GM21367 (cell line): ENCODE measurements at regions not wholly inside any gene's neighbourhood (a gene's known extent, or its start where the extent isn't known, plus 50 kb on each side); places are given as distances from the start of the nearest gene placed in this dataset.

Experiments used
- ATAC-seq: cut with Tn5 transposase; IDR thresholded peaks from one replicate; pipeline ENCODE4 v1.9.1; 2021; ENCODE audit not compliant: unreplicated experiment

DNA sequence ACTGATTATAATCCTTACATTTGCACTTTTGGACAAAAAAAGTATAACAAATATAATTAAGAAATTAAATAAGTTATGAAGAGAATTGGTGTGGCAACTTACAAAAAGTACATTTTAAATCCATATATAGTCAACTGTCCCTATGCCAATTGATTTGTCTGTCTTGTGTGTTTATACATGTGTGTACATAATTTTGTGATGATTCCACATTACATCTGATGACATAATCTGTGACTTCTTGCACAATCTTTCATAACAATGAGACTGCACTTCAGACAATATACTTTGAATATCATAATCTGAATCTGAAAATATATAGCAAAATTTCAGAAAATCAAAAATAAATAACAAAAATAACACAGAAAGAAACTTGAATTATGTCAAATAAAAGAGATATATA, 953.4 kb downstream of the FAT4 start:
- ATAC-seq: no peak

GRCh38 chr4:126269106-126269505, 954.4 kb downstream of the FAT4 start:
- ATAC-seq: no peak

- ATAC-seq: no peak
Observed at GRCh38 chr4:126271292-126271691, 956.5 kb downstream of the FAT4 start.

DNA sequence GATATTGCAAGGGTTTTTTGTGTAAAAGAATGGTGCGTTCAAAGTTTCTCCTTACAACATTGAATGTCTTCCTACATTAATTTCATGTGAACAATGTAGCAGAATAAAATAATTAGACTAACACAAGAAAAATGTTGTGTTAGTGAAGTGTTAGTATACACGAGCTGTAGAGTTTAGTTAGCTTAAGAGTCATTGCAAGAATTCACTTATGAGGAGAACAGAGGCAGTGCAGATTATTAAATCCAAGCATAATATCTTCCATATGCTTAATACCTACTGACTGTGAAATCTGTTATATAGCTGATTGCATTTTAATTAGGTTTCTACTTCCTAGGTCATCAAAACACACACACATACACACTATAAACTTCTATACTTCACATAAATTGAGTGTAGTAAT, 959.0 kb downstream of the FAT4 start:
- ATAC-seq: no peak

GRCh38 chr4:126291886-126292285, 977.1 kb downstream of the FAT4 start:
- no peak for ATAC-seq

- no peak for ATAC-seq
Observed at GRCh38 chr4:126298271-126298670, 983.5 kb downstream of the FAT4 start.

DNA sequence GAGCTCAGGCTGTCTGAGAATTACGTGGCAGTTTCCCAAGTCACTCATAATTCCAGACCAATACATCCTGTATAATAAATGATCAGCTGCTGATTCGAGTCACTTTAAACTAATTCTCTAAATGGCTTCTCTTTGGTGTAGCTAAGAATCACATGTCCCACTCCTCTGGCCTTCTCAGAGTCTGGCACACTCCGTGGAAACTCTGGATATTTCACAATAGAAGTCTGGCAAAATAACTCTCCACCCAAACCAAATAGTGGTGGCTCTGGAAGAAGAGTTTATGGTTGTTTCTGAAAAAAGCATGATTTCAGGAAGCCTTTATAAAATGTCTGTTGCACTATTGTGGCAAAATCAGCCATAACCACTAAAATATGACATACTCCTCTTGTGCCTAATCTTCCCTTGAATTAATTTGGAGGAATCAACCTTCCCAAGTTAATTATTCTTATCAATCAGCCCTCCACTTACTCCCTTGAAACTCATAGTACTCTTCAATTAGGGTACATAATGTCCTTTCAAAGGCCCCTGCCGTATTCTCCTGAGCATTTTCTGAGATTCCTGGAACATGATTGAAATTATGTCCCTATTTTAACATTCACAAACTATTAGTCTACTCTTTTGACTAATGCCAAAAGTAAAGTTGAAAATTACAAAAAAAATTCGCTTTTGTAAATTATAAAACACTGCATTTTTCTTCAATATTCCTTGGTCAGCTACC, 991.6 kb downstream of the FAT4 start:
- ATAC-seq: no peak

DNA sequence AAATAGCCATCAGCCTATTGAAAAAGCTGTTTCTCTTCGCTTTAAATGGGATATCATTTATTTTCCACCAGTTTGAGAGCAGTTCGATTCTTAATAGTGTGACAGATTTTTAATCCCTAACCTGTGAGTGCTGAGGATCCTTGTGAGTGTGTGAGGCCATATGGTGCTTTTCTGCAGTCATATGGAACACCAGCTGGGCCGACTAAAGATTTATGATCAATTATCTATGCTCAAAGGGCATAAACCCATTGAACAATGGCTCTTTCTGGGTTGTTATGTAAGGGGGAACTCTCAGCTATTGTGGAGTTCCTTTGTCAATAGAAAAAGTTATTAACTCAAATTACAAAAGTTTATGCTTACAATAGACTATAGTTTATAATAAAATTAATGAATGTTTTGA, 1003.6 kb downstream of the FAT4 start:
- no peak for ATAC-seq

DNA sequence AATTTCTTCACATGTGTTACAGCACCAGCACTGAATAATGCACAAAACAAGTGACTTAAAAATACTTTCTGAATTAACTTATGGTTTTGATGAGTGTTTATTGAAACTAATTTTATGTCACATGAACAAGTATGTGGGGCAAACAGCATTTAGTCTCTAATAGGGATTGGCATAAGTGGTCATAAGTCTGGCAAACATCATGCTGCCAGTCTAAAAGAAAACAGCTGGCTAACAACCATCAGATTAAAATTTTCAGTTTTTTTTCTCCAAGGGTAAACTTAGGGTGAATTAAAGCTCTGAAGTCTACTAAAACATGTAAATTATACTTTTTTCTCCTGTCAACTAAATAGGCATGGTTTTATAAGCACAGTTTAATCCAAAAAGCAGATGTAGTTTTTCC, 1014.2 kb downstream of the FAT4 start:
- no peak for ATAC-seq

DNA sequence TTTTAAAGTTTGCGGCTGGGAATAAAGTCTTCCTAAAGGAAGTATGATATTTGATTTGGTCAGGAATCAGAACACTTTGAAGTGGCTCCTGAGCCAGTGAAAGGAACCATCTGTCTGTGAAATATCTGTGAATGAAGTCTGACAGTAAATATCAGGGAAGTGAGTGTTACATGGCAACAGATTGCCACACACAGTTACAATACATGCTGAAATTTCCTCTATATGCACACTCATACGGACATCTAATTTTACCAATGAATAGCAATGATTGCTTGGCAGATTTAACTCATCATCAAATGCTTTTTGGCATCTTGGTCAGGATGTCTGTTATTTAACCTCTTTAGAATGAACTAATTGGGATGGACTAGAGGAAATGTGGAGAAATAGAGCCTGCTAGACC, 1023.8 kb downstream of the FAT4 start:
- ATAC-seq: no peak

GRCh38 chr4:126341927-126342326, 1027.2 kb downstream of the FAT4 start:
- no peak for ATAC-seq

- no peak for ATAC-seq
Observed at GRCh38 chr4:126344472-126344871, 1029.7 kb downstream of the FAT4 start.

DNA sequence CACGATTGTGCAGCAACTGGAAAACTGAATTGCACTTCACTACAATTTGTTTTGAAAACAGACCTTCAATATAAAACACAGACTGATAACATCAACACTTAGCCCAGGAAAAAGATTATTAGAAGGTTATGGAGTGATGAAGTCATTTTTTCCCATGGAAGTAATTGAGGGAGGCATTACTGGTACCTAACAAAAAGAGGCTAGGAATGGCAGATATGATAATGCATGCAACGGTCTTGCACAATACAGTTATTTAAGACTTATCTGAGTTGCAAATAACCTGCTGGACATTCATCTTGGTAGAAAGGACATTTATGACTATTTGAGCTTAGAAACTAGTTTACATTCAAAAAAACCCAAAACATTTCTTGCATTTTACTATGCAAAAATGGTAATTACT, 1031.9 kb downstream of the FAT4 start:
- ATAC-seq: no peak

DNA sequence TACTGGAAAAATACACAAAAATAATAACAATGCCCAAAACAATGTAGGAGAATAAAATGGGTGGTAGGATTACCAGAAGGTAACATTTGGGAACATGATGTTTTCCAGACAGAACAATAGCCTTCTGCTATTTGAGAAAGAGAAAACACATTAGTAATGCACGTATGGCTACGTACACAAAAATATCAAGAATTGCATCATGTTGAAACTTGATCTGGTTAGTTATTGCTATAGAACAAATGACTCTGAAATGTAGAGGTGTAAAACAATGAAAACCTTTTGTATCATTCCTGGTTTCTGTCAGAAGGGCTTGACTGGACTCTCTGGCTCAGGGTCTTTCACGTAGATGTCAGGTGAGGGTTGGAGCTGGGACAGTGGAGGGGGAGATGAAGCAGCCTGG, 1040.0 kb downstream of the FAT4 start:
- ATAC-seq: no peak

GRCh38 chr4:126358041-126358440, 1043.3 kb downstream of the FAT4 start:
- no peak for ATAC-seq

GRCh38 chr4:126361287-126361686, 1046.5 kb downstream of the FAT4 start:
- no peak for ATAC-seq

- no peak for ATAC-seq
Observed at GRCh38 chr4:126364311-126364911, 1049.7 kb downstream of the FAT4 start.

DNA sequence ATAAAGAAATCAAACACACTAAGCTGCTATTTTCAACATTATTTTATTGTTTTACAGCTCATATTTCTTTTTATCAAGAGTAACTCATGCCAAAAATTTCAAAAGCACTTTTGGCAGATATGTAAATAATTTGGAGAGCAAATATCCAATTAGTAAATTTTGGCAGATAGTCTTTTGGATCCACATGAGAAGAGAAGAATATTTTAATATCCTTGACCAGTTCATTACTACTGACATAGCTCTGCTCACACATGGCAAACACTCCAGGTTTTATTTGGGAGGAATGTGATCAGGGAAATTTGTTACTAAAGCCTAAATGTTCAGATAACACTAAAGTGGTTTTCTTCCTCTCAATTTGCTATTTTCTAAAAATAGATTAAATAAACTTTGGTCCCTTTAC, 1054.3 kb downstream of the FAT4 start:
- no peak for ATAC-seq

- no peak for ATAC-seq
Observed at GRCh38 chr4:126372634-126373033, 1057.9 kb downstream of the FAT4 start.

- ATAC-seq: no peak
Observed at GRCh38 chr4:126375462-126376054, 1060.8 kb downstream of the FAT4 start.

DNA sequence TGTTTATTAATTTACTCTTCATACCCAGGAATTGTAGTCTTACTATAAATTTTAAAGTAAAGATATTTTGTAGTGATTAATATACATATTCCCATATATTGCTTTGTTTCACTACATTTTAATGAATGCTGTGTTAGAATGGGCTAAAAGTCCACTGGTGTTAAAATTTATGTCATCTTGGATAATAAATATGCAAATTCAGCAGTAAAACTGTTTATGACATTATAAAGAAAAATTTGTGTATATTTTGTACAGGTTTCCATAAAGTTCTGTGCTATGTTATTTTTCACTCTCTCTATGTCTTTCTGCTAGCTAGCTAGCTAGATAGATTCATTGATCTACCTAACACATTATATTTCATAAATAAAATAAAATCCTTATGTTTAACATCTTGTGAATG, 1071.2 kb downstream of the FAT4 start:
- no peak for ATAC-seq

DNA sequence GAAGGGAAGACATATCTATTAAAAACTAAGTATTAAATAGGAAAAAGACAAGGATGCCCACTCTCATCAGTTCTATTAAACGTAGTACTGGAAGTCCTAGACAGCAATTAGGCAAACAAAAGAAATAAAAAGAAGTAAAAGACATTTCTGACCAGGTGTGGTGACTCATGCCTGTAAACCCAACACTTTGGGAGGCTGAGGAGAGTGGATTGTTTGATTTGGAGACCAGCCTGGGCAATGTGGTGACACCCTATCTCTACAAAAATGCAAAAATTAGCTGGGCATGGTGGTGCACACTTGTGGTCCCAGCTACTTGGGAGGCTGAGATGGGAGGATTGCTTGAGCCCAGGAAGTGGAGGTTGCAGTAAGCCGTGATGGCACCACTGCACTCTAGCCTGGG, 1071.8 kb downstream of the FAT4 start:
- no peak for ATAC-seq

DNA sequence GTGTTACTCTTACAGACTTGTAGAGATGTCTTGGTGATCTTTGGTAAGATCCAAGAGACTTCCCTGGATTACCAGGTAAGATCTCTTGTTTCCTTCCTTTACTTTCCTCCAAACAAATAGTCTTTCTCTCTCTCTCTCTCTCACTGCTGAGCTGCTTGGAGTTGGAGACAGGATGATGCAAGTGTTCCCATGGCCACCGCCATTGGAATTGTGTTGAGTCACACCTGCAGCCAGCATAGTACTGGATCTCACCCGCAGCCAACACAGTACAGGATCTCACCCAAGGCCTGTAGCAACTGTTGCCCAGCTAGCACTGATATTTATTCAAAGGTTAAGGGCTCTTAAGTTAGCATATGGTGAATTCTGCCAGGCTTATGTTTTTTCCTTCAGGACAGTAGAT, 1080.9 kb downstream of the FAT4 start:
- ATAC-seq: no peak
